Stimulated activated CD4-positive, alpha-beta T cell treated with anti-CD3 and anti-CD28 coated beads, Interleukin-12 subunit alpha, Interleukin-12 subunit beta, amount 100 ng/mL, for 48 hours (primary cell): ENCODE measurements at regions not wholly inside any gene's neighbourhood (a gene's known extent, or its start where the extent isn't known, plus 50 kb on each side); places are given as distances from the start of the nearest gene placed in this dataset.

Experiments used
- DNase-seq, 3 donors: peaks; one replicate each; pipeline ENCODE4 v3.0.0-alpha.2; 2020; ENCODE audit warnings: low read depth in 2 of 3, low spot score in 1 of 3

DNA sequence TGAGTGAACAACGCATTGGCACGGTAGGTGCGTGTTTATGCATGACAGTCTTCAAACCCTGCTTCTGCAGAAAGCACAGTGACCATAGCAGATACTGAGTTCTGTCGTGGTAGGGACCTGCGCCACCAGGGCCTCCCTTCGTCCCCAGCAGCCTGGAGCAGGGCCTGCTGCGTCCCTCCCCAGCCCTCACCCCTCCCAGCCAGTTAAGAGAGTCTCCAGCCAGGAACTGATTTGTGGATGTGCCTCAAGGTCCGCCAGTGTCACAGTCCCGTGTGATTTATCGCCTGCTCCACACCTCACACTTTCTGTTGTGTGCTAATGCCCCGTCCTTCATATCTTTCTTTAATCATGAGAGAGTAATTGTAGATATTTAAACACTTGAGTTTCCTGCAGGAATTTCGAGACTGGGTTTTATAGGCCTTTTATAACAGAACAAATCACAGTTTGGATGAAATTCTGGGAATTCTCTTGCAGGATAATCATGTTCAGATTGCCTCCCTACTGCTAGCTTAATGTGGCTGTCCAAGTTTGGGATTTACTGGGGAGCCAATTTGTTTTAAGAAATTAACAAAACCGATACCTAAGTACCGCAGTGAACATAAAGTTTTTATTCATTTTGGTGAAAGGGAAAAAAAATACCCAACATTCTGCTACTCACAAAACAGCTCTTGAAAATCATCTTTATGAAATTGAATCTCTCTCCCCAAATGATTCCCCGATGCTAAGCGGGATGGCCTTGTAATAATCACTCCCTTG is 438.6 kb downstream of the TSHZ3 start:
- DNase-seq = no peak

- DNase-seq = no peak
Measured at GRCh38 chr19:30909216-30909615, 440.0 kb downstream of the TSHZ3 start.

DNA sequence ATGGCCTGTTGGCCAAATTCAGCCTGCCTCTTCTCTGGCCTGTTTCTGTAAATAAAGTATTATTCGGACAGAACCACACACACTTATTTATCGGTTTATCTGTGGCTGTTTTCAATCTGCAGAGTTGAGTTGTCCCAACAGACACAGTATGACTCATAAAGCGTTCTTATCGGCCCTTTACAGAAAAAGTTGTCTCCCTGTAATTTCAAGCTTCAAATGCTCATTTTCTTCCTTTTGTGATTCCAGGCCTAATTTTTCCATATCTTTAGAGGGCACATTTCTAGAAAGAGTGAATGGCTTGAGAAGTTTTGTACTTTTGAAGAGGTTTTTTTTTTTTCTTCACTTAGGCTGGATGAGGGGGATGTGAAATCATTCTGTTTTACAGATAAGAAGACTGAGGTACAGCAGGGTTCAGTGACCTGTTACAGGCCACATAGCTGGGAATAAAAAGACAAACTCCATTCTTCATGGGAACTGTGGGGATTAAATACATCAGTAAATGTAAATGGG is 440.9 kb downstream of the TSHZ3 start:
- no peak for DNase-seq

- DNase-seq = no peak
Measured at GRCh38 chr19:30906871-30907270, 442.4 kb downstream of the TSHZ3 start.

- DNase-seq = no peak
Measured at GRCh38 chr19:30900051-30900450, 449.2 kb downstream of the TSHZ3 start.

DNA sequence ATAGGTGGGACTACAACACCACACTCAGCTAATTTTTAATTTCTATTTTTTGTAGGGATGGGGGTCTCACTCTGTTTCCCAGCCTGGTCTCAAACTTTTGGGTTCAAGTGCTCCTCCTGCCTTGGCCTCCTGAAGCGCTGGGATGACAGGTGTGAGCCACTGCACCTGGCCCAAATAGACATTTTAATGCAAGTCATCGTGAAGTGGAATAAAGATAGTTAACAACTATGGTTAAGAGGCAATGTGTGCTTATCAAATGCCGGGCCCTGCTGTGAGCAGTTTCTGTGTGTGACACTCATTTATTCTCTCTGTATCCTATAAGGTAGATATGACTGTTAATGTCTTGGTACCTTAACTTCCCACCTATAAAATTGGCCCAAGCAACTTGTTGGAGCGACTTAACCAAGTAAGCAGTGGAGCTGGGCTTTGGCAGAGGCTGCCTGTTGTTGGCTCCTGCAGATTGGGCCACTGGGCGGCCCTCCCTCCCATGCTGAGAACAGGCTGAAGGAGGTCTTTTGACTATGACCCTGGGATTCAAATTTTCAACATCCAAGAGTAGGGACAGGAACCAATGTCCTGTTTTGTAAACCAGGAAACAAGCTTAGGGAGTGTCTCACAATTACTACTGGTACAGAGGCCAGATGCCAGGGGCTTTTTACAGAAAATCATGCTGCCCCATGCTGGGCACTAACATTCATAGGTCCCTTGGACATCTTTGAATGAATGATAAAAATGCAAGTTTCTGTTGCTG is 450.7 kb downstream of the TSHZ3 start:
- DNase-seq = no peak

GRCh38 chr19:30897553-30897952 is 451.7 kb downstream of the TSHZ3 start:
- no peak for DNase-seq

GRCh38 chr19:30897034-30897433 is 452.2 kb downstream of the TSHZ3 start:
- no peak for DNase-seq

DNA sequence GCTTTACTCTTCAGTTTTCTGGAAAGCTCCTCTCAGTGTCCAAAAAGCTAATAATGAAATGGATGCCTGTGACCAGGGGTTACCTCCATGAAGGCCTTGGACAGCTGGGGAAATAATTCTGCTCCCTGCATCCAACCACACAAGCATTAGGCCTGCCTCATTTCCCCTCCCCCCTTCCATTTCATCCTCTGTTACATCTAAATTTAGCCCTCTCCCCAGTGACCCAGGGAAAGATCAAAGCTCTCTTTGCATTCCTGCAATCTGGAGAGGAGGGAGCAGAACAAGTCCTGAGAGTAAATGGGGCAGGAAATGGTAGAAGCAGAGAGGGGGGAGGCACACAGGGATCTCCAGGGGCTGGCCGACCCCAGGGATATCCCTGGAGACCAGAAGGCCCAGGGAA is 452.7 kb downstream of the TSHZ3 start:
- DNase-seq = no peak

DNA sequence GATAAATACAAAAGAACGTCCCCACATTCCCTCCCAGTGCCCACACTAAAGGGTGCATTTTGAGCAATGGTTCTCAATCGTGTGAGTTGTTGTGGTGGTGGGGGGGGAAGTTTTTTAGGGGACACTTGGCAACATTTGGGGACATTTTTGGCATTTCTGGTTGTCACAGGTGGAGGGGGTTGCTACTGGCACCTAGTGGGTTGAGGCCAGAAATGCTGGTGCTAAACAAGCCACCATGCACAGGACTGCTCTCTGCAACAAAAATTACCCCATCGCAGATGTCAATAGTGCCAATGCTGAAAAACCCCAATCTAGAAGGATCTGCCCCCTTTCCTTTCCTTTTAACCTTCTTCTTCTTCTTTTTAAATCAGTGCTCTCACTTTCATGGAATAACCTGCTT is 453.3 kb downstream of the TSHZ3 start:
- DNase-seq = no peak

DNA sequence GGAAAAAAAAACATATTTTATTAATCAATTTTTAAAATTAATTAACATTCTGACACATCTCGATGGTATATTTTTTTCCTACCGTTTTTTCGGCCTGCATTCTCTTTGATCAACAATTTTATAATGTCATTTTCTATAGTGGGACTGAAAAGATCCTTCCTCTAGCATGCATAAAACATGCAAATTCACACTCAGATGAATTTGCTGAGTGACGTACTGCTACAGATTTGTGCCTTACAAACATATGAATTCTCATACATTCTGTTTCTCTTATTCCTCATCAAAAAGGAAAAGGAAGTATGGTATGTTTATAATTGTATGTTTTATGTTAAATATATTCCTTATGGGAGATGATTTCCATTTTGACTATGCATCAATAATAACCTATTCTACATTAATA is 458.2 kb downstream of the TSHZ3 start:
- no peak for DNase-seq

- DNase-seq = no peak
Measured at GRCh38 chr19:30890033-30890432, 459.2 kb downstream of the TSHZ3 start.

- DNase-seq = no peak
Measured at GRCh38 chr19:30888937-30889336, 460.3 kb downstream of the TSHZ3 start.

- no peak for DNase-seq
Measured at GRCh38 chr19:30887042-30887441, 462.2 kb downstream of the TSHZ3 start.

DNA sequence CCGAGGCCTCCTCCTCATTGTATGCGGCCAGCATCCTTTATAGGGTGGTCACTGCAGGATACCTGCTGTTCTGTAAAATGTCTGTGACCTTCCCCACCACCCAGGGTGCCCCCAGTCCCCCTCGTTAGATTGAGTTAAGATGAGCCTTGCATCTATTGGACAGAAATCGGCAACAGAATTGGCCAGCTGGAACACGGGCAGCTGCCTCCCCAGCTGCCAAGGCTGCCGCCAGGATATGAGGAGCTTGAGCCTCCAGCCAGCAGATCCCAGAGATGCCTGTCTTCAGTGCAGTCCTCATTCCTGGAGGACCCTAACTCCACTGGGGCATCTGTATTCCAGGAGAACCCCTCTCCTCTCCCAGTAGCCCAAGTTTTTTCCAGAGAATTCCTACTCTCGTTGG is 463.0 kb downstream of the TSHZ3 start:
- no peak for DNase-seq

DNA sequence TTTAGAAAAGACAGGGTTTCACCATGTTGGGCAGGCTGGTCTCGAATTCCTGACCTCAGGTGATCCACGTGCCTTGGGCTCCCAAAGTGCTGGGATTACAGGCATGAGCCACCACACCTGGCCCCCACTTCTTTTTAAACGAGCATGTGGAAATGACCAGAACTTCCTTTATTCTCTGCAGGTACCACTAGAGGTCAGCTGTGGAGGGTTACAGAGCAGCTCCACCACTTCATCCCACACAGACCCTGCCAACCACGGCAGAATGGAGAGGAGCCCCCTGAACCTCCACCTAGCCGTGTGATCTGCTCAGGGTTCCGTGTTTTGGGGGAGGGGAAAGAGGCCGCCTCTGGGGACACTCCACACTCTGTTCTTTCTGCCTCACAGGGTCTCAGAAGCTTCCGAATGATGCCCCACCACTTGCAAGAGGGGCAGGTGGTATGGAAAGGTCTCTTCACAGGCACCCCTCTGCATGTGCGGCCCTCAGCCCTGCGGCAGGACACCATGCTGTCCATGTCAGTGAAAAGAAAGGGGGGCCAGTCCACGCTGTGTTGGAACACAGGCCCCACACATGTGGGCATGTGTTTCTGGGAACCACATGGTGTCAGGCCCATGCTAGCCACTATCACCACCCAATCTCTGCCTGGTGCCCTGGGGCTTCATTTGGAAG is 465.0 kb downstream of the TSHZ3 start:
- no peak for DNase-seq

DNA sequence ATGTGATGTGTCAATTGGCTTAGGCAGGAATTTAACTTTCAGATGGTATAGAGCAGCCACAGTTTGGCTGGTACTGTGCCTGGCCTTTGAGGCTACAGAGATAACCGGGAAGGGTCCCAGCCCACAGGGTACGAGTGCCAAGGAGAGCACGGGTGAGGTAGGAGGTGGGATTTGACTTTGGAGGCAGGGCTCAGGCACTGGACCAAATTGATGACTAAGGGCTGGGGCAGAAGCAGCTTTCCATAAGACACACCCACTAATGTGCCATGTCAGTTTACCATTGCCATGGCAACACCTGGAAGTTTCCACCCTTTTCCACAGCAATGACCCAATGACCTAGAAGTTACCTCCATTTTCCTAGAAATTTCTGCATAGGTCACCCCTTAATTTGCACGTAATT is 466.2 kb downstream of the TSHZ3 start:
- no peak for DNase-seq

DNA sequence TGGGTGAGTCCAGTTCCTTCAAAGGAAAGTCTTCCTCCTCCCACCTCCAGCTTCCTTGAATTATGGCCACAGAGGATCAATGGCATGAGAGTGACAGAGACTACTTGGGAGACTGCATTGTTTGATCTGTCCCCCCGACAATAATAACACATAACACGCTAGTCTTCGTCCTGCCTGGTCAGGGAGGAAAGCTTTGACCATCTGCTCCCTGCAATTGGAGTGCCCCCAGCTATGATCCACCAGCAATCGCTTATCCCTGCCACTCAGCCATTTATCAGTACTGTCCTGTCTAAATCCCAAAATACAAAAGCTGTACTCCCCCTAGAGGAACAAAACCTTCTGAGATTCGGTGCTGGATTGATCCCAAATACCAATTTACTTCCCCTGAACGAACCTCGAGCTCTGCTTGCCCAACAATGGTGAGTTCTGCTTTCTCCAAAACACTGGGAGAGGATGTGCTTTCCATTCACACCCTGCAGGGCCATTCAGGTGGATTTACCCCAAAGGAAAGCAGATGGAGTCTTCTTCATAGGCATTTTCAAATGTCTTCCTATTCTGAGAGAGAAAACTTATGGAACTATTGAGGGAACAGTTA is 466.7 kb downstream of the TSHZ3 start:
- no peak for DNase-seq

- no peak for DNase-seq
Measured at GRCh38 chr19:30881930-30882329, 467.3 kb downstream of the TSHZ3 start.

DNA sequence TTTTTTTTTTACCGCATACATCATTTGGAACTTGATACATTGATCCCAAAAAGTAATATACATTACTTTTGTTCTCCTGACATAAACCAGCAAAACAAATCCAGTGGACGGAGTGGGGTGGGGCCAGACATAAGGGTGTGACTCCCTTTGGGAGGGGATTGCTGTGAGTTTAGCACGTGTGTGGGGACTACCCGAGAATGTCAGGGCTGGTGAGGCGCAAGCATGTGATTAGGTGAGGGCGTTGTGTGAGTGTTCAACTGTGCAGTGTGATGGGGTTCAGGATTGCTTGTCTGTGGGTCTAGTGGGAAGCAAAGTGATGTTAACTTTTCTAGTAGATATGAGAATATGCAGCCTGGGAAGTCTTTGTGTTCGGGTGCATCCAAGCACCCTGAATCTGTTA is 468.0 kb downstream of the TSHZ3 start:
- DNase-seq = no peak

- DNase-seq = no peak
Measured at GRCh38 chr19:30880551-30880950, 468.7 kb downstream of the TSHZ3 start.

DNA sequence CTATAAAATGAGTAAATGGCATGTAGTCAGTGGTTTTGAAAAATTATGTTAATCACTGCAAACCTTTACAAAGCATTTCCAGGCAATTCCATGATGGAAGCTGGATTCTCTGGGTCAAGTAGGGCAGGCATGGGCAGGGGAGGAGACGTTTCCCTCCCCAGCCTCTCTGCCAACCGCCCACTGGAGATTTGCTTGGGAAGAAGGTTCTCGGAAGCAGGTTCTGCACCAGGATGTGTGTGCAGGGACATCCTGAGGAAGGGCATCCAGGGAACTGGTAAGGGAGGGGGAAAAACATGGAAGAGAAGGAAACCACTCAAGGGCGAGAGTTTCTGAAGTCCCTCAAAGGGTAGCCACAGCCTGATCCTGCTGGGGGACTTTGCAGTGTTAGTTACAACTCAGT is 469.1 kb downstream of the TSHZ3 start:
- DNase-seq = no peak
